Retinal pigment epithelial cell (primary cell): ENCODE measurements at regions not wholly inside any gene's neighbourhood (a gene's known extent, or its start where the extent isn't known, plus 50 kb on each side); places are given as distances from the start of the nearest gene placed in this dataset.

Experiments
- DNase-seq: peaks from one replicate; pipeline ENCODE4 v3.0.0-alpha.2; 2010; ENCODE audit warnings: low read depth
- H3K4me3 ChIP-seq: 2 replicates; pipeline ENCODE4 v1.5.1; 2011; ENCODE audit warnings: mild to moderate bottlenecking, low read length, control low read depth, moderate library complexity
- CTCF ChIP-seq: conservative IDR thresholded peaks from 2 replicates; pipeline ENCODE4 v1.5.1; 2011; ENCODE audit warnings: low read depth, low read length, control low read depth, inconsistent platforms

- DNase-seq = no peak
- no peak for TF ChIP-seq CTCF
- no peak overlapping the region for H3K4me3 ChIP-seq
Measured at GRCh38 chr2:15750822-15751329, 159.2 kb downstream of the DDX1 start.

- DNase-seq = no peak
- H3K4me3 ChIP-seq = no peak overlapping the region
- TF ChIP-seq CTCF = no peak
Measured at GRCh38 chr2:15751477-15751876, 159.8 kb downstream of the DDX1 start.

- no peak overlapping the region for H3K4me3 ChIP-seq
- TF ChIP-seq CTCF = no peak
Measured at GRCh38 chr2:15752552-15753232, 161.0 kb downstream of the DDX1 start.

GRCh38 chr2:15753233-15753798 is 161.6 kb downstream of the DDX1 start:
- DNase-seq = no peak
- H3K4me3 ChIP-seq = no peak overlapping the region
- TF ChIP-seq CTCF = no peak

More at GRCh38 chr2:15752552-15753232, 161.0 kb downstream of the DDX1 start:
- DNase-seq = no peak

- no peak for TF ChIP-seq CTCF
- DNase-seq = no peak
- no peak overlapping the region for H3K4me3 ChIP-seq
Measured at GRCh38 chr2:15753811-15754702, 162.4 kb downstream of the DDX1 start.

- no peak overlapping the region for H3K4me3 ChIP-seq
- no peak for DNase-seq
- TF ChIP-seq CTCF = no peak
Measured at GRCh38 chr2:15754703-15755099, 163.0 kb downstream of the DDX1 start.
